Ramos (cell line): ENCODE measurements at regions not wholly inside any gene's neighbourhood (a gene's known extent, or its start where the extent isn't known, plus 50 kb on each side); places are given as distances from the start of the nearest gene placed in this dataset.
"Not testable (repeated sequence)": the region's sequence is repeated elsewhere in the genome, so short reads cannot be mapped to it uniquely, and the experiment has no call there.

Experiments used
- in situ Hi-C: fragments of 300-500 bp; cut with MboI; formaldehyde crosslinking; loops from one replicate; pipeline ENCODE4 v1.14.3; 2022; ENCODE audit warnings: low sequenced_read_pairs; ENCODE audit not compliant: unreplicated experiment

DNA sequence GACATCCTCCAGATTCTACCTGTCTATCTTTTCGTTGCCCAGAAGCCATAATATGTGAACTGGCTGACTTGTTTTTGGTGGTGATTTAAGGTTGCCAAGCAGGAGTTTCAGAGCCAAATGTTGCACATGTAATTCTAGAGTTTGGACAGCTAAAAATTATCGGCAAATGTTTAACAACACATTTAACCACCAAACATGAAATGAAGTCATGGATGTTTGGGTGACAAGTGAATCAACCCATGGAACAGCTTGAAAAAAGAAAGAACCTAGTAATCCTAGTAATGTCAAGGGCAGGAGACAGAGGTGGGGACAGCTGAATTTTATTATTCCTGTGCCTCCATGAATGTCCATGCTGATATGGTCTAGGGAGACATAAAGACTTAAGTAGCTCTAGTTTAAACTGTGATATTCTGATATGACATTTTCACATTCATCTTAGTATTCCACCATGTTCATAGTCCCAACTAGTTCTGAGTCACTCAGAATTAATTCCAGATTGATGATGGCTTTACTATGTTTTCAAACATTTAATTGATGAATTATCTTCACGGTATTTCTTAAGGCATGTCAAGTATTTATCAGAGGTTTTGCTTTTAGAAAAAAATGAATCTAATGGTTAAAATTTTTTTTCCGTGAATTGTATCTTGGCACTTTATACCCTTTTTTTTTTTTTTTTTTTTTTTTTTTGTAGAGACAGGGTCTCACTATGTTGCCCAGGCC lies 101.7 kb downstream of the SOCS6 start:
- in situ Hi-C loops = no loop called here

- in situ Hi-C loops = not testable (repeated sequence)
These were observed 100.2 kb downstream of the SOCS6 start for GRCh38 chr18:70389036-70389435.

DNA sequence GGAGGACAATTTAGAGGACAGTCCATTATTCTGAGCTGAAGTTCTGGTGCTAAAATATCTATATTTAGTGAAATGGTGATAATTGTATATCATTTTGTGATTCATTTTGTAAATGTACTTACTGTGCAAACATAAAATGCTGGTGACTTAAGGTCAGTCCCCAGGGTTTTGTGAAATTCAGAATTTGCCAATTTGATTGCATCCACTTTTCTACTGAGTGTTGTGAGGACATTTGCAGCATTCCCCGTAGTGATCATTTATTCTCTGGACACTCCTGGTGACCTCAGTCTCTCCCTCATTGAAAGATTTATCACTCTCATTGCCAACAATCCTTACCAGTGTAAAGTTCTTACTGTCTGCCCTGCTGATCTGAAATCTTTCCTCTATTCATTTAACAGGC lies 98.2 kb downstream of the SOCS6 start:
- in situ Hi-C loops = no loop called here

GRCh38 chr18:70386582-70386981 lies 97.7 kb downstream of the SOCS6 start:
- in situ Hi-C loops = no loop called here

GRCh38 chr18:70385474-70385873 lies 96.6 kb downstream of the SOCS6 start:
- in situ Hi-C loops = no loop called here

- in situ Hi-C loops = no loop called here
These were observed 95.4 kb downstream of the SOCS6 start for GRCh38 chr18:70384181-70384790.

- in situ Hi-C loops = no loop called here
These were observed 94.3 kb downstream of the SOCS6 start for GRCh38 chr18:70382992-70383717.

DNA sequence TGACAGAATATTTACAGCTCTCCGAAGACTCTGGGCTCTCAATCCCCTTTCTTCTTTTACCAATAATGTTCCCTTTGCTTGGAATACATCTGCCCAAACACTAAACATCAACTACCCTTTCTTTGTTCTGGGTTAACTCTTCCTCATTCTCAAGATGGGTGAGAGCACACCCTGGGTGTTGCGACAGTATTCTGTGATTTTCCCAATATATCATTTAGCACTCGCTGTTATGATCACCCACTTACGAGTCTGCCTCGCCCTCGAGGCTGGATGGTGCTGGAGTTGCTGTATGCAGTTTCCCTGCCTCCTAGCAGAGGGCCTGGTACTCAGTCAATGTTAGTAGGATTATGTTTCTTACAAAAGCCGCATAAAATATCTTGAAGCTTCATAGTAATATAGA lies 93.2 kb downstream of the SOCS6 start:
- in situ Hi-C loops = no loop called here

GRCh38 chr18:70380915-70381896 lies 92.4 kb downstream of the SOCS6 start:
- in situ Hi-C loops = no loop called here
